Transverse colon (tissue), 4 donors: ENCODE measurements at regions not wholly inside any gene's neighbourhood (a gene's known extent, or its start where the extent isn't known, plus 50 kb on each side); places are given as distances from the start of the nearest gene placed in this dataset.
"Not testable (repeated sequence)": the region's sequence is repeated elsewhere in the genome, so short reads cannot be mapped to it uniquely, and the experiment has no call there.

Experiments used
- DNase-seq: peaks from one replicate; pipeline ENCODE4 v3.0.0-alpha.2; 2019
- H3K27ac ChIP-seq, 4 donors: fragments of 200-600 bp; sonication (generic); 2 replicates each; pipeline ENCODE4 v1.5.1; 2016 to 2018; ENCODE audit warnings: inconsistent platforms in 4 of 4
- H3K27me3 ChIP-seq: fragments of 200-600 bp; sonication (generic); 2 replicates; pipeline ENCODE4 v1.5.1; 2017; ENCODE audit warnings: inconsistent platforms
- H3K36me3 ChIP-seq, 4 donors: fragments of 200-600 bp; sonication (generic); 2 replicates each; pipeline ENCODE4 v1.5.1; 2017 to 2019; ENCODE audit warnings: inconsistent platforms in 4 of 4
- H3K4me1 ChIP-seq, 4 donors: fragments of 200-600 bp; sonication (generic); 2 replicates each; pipeline ENCODE4 v1.5.1; 2017 to 2020; ENCODE audit warnings: inconsistent platforms in 4 of 4
- H3K4me3 ChIP-seq, 4 donors: fragments of 200-600 bp; sonication (generic); 1 replicate in 1 of 4; 2 replicates in 3 of 4; pipeline versions ENCODE4 v1.5.1 to v1.6.1; 2017 to 2019; ENCODE audit warnings: inconsistent platforms in 4 of 4
- H3K9me3 ChIP-seq, 2 donors: fragments of 200-600 bp; sonication (generic); 2 replicates each; pipeline ENCODE4 v1.5.1; 2017 to 2019; ENCODE audit warnings: inconsistent platforms in 2 of 2
- EP300 ChIP-seq: sonication (generic); formaldehyde crosslinking; IDR thresholded peaks from one replicate; pipeline ENCODE4 v1.6.1; 2017; ENCODE audit warnings: antibody characterized with exemption, low read depth
- POLR2A ChIP-seq: fragments of 450-650 bp; IDR thresholded peaks from one replicate; pipeline ENCODE4 v1.6.1; 2016; ENCODE audit warnings: antibody characterized with exemption, mild to moderate bottlenecking, moderate library complexity
- POLR2AphosphoS5 ChIP-seq, 3 donors: sonication (generic); formaldehyde crosslinking; IDR thresholded peaks; one replicate each; pipeline ENCODE4 v1.6.1; 2016; ENCODE audit warnings: antibody characterized with exemption in 3 of 3
- WGBS, 2 donors: methylation state at CpG; one replicate each; pipeline ENCODE4 v1.1.5; 2018; ENCODE audit warnings: low coverage in 1 of 2; 5-methylcytosine and 5-hydroxymethylcytosine counted together
- in situ Hi-C, 4 donors: fragments of 200-750 bp; cut with MboI; loops; one replicate each; pipeline versions ENCODE4 v1.15.0 to v1.15.1; 2017; ENCODE audit warnings: low sequenced_read_pairs in 3 of 4, low pct_ligation_motif_present in 1 of 4, low pct_unique_long_range_greater_than_20kb in 1 of 4
- intact Hi-C: fragments of 100-400 bp; cut with DNase I; formaldehyde crosslinking; loops from one replicate; pipeline ENCODE4 v1.15.1; 2023; ENCODE audit warnings: low total_unique reads
- TF ChIP-seq, protein P1 (sequence below), 5 experiments: fragments of 200-600 bp in 3 of 5; fragments of 450-650 bp in 2 of 5; sonication (generic) in 3 of 5; IDR thresholded peaks; 1 replicate in 2 of 5; 2 replicates in 3 of 5; pipeline ENCODE4 v1.5.1; 2016 to 2017; ENCODE audit warnings: antibody characterized with exemption in 5 of 5, inconsistent platforms in 3 of 5, mild to moderate bottlenecking in 2 of 5, moderate library complexity in 1 of 5

DNA sequence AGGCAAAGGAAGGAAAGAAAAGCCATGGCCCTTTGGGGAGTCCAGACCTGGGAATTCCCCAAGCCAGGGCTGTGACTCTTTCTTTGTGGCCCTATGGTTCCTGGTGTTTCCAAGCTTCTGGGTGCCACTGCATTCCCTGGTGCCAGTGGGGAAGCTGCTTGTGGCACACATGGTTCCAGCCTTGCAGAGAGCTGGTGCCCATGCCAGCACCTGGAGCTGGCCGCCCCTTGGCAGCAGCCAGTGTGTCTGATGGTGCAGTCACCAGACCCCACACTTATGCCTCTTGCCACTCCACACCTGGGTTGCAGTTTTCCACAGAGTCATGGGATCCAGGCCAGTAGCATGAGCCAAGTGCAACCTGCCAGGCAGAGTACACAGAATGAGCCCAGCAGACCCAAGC, 1495.3 kb upstream of the NUDT12 start:
- in situ Hi-C loops: no loop called here
- TF ChIP-seq POLR2AphosphoS5 (IDR thresholded peaks at IDR 0.05) (no peak), EP300 (no peak)
- Histone ChIP-seq H3K4me3 (no peak overlapping the region), H3K4me1 (no peaks in the 10 kb centered on the region), H3K36me3 (no peaks in the 10 kb centered on the region), H3K27ac (no peak overlapping the region), H3K9me3 (no peaks in the 10 kb centered on the region), H3K27me3 (no peaks in the 10 kb centered on the region)
- intact Hi-C loops: no loop called here
- WGBS, 2 donors: no CpG with 5 or more reads among the region's 1 CpG
- no peak for DNase-seq

DNA sequence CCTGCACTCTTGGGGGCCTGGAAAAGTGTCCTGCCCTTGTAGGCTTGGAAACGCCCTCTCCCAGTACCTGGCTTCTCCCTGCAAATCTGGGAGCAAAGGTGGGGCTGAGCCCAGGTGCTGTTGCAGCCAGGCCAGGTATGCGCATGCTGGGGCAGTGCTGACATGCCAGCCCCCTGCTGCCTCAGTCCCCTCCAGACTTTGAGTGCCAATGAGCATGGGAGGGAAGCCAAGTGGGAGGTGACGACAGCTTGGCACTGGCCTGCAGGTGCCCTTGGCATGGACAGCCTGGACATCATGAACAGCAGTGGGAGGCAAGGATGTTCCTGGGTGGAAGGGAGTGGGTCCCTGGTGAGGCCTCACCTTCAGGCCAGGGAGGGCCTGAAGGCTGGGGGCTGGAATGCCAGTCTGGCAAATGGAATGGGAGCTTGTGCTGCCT, 1494.4 kb upstream of the NUDT12 start:
- TF ChIP-seq, protein P1, sequence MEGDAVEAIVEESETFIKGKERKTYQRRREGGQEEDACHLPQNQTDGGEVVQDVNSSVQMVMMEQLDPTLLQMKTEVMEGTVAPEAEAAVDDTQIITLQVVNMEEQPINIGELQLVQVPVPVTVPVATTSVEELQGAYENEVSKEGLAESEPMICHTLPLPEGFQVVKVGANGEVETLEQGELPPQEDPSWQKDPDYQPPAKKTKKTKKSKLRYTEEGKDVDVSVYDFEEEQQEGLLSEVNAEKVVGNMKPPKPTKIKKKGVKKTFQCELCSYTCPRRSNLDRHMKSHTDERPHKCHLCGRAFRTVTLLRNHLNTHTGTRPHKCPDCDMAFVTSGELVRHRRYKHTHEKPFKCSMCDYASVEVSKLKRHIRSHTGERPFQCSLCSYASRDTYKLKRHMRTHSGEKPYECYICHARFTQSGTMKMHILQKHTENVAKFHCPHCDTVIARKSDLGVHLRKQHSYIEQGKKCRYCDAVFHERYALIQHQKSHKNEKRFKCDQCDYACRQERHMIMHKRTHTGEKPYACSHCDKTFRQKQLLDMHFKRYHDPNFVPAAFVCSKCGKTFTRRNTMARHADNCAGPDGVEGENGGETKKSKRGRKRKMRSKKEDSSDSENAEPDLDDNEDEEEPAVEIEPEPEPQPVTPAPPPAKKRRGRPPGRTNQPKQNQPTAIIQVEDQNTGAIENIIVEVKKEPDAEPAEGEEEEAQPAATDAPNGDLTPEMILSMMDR (IDR thresholded peaks at IDR 0.05): no peak
- WGBS, 2 donors: 84% methylated on average over 3 of the region's 3 CpGs; no CpG with 5 or more reads in 1 of the 2 donors

DNA sequence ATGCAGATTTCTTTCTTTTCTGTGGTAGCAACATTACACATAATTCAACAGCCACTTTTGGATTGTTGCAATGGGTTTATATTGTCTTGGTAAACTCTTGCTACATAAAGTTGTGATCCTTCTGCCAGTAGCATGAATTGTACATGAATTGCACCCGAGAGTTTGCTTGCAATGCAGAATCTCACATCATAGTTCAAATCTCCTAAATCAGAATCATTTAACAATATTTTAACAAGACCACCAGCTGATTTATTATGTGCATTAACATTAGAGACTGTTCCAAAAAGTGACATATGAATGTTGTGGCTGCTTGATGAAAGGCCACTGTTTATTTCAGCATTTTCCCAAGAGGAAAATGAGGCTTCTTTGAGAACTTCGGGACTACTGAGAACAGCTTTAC, 1491.8 kb upstream of the NUDT12 start:
- H3K27ac ChIP-seq: no peak overlapping the region
- intact Hi-C loops: no loop called here
- in situ Hi-C loops: no loop called here
- H3K27me3 ChIP-seq: no peaks in the 10 kb centered on the region
- no peaks in the 10 kb centered on the region for H3K36me3 ChIP-seq
- whole genome bisulfite sequencing, 2 donors: 51 to 75% methylated on average over 2 of the region's 2 CpGs
- TF ChIP-seq POLR2AphosphoS5 (IDR thresholded peaks at IDR 0.05) (no peak), POLR2A (no peak), EP300 (no peak)
- TF ChIP-seq, protein P1 (IDR thresholded peaks at IDR 0.05): no peak
- no peak overlapping the region for H3K4me3 ChIP-seq
- H3K9me3 ChIP-seq: no peaks in the 10 kb centered on the region
- no peaks in the 10 kb centered on the region for H3K4me1 ChIP-seq
- DNase-seq: no peak

More for the DNA sequence above, 1494.4 kb upstream of the NUDT12 start:
- in situ Hi-C loops: no loop called here
- Histone ChIP-seq H3K9me3 (no peaks in the 10 kb centered on the region), H3K27ac (no peak overlapping the region), H3K4me3 (no peak overlapping the region), H3K27me3 (no peaks in the 10 kb centered on the region), H3K36me3 (no peaks in the 10 kb centered on the region), H3K4me1 (no peaks in the 10 kb centered on the region)
- intact Hi-C loops: no loop called here
- DNase-seq: no peak

DNA sequence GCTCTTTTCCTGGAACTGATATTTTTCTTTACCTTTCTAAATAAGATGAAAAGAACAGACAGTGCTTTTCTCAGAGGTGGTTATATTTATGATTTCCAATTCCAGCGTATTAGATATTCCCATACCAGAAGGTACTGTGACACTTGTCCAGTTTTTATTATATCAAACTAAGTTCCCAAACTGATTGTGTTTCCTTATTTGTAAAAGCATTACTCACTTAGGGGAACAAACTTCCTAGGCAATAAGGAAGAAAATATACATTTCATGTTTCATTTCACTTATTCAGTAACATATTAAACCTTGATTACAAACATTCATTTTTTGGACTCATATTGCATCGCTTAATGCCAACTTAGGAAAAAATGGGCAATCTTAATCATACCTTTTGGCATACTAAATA, 1480.0 kb upstream of the NUDT12 start:
- no peaks in the 10 kb centered on the region for H3K4me1 ChIP-seq
- no peak overlapping the region for H3K4me3 ChIP-seq
- H3K9me3 ChIP-seq: no peaks in the 10 kb centered on the region
- 55 to 56% methylated on average over 2 of the region's 2 CpGs for WGBS, 2 donors
- H3K27ac ChIP-seq: no peak overlapping the region
- intact Hi-C loops: no loop called here
- H3K36me3 ChIP-seq: no peaks in the 10 kb centered on the region
- DNase-seq: no peak
- TF ChIP-seq EP300: no peak
- no peak for TF ChIP-seq POLR2A
- TF ChIP-seq, protein P1 (IDR thresholded peaks at IDR 0.05): no peak
- TF ChIP-seq POLR2AphosphoS5 (IDR thresholded peaks at IDR 0.05): no peak
- H3K27me3 ChIP-seq: no peaks in the 10 kb centered on the region
- in situ Hi-C loops: no loop called here

DNA sequence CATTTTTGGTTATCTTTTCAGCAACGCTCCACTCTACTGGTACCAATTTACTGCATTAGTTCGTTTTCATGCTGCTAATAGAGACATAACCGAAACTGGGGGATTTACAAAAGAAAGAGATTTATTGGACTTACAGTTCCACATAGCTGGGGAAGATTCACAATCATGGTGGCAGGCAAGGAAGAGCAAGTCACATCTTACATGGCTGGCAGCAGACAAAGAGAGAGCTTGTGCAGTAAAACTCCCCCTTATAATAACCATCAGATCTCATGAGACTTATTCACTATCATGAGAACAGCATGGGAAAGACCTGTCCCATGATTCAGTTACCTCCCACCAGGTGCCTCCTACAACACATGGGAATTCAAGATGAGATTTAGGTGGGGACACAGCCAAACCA, 1474.2 kb upstream of the NUDT12 start:
- DNase-seq, H3K27me3 ChIP-seq, H3K27ac ChIP-seq, H3K36me3 ChIP-seq, H3K9me3 ChIP-seq, H3K4me3 ChIP-seq, in situ Hi-C loops, intact Hi-C loops: not testable (repeated sequence)
- WGBS, 2 donors: 69 to 83% methylated on average over 3 of the region's 3 CpGs
- peaks cover 0 to 14% (median 2%) of the 10 kb centered on the region in 4 donors for H3K4me1 ChIP-seq
